ENCODE measurements at regions not wholly inside any gene's neighbourhood (a gene's known extent, or its start where the extent isn't known, plus 50 kb on each side); places are given as distances from the start of the nearest gene placed in this dataset.
"Not testable (repeated sequence)": the region's sequence is repeated elsewhere in the genome, so short reads cannot be mapped to it uniquely, and the experiment has no call there.

- not testable (repeated sequence) for DNase-seq
Measured at GRCh38 chrX:92081250-92081649, 302.1 kb downstream of the PCDH11X start.

GRCh38 chrX:92090756-92091155 is 311.6 kb downstream of the PCDH11X start:
- not testable (repeated sequence) for DNase-seq

- not testable (repeated sequence) for DNase-seq
Measured at GRCh38 chrX:92098136-92098535, 319.0 kb downstream of the PCDH11X start.

- DNase-seq = not testable (repeated sequence)
Measured at GRCh38 chrX:92100095-92100494, 320.9 kb downstream of the PCDH11X start.

GRCh38 chrX:92105693-92106092 is 326.5 kb downstream of the PCDH11X start:
- DNase-seq = not testable (repeated sequence)

- DNase-seq = not testable (repeated sequence)
Measured at GRCh38 chrX:92106671-92107070, 327.5 kb downstream of the PCDH11X start.

- peak; percentile 53 for DNase-seq
Measured at GRCh38 chrX:92110410-92110911, 331.3 kb downstream of the PCDH11X start.

- not testable (repeated sequence) for DNase-seq
Measured at GRCh38 chrX:92117701-92118100, 338.5 kb downstream of the PCDH11X start.

GRCh38 chrX:92163035-92163434 is 383.9 kb downstream of the PCDH11X start:
- DNase-seq = peak; percentile 56

GRCh38 chrX:92209936-92210335 is 430.8 kb downstream of the PCDH11X start:
- no peak for DNase-seq

- no peak for DNase-seq
Measured at GRCh38 chrX:92213786-92214185, 434.6 kb downstream of the PCDH11X start.

- DNase-seq = not testable (repeated sequence)
Measured at GRCh38 chrX:92215011-92215410, 435.8 kb downstream of the PCDH11X start.

GRCh38 chrX:92224406-92224805 is 445.2 kb downstream of the PCDH11X start:
- no peak for DNase-seq

- DNase-seq = peak; percentile 51
Measured at GRCh38 chrX:92230628-92231027, 451.5 kb downstream of the PCDH11X start.

GRCh38 chrX:92231391-92231790 is 452.2 kb downstream of the PCDH11X start:
- no peak for DNase-seq

GRCh38 chrX:92232182-92232581 is 453.0 kb downstream of the PCDH11X start:
- no peak for DNase-seq

- no peak for DNase-seq
Measured at GRCh38 chrX:92241249-92241648, 462.1 kb downstream of the PCDH11X start.

GRCh38 chrX:92247076-92247475 is 467.9 kb downstream of the PCDH11X start:
- no peak for DNase-seq

GRCh38 chrX:92249125-92249524 is 469.9 kb downstream of the PCDH11X start:
- no peak for DNase-seq

- peak; percentile 45 for DNase-seq
Measured at GRCh38 chrX:92260102-92260501, 480.9 kb downstream of the PCDH11X start.

- no peak for DNase-seq
Measured at GRCh38 chrX:92270936-92271855, 492.0 kb downstream of the PCDH11X start.

GRCh38 chrX:92278556-92278955 is 499.4 kb downstream of the PCDH11X start:
- not testable (repeated sequence) for DNase-seq

- not testable (repeated sequence) for DNase-seq
Measured at GRCh38 chrX:92280347-92280746, 501.2 kb downstream of the PCDH11X start.

- DNase-seq = no peak
Measured at GRCh38 chrX:92283308-92283707, 504.1 kb downstream of the PCDH11X start.

All from islet precursor cell (in vitro differentiated cells).